IMR-90 (cell line): ENCODE measurements at regions not wholly inside any gene's neighbourhood (a gene's known extent, or its start where the extent isn't known, plus 50 kb on each side); places are given as distances from the start of the nearest gene placed in this dataset.

ENCODE experiments used
- ATAC-seq: fragments of 200-7000 bp; cut with Tn5 transposase; 2 replicates; pipeline ENCODE4 v1.9.1; 2020; ENCODE audit warnings: low read depth, mild to moderate bottlenecking, moderate library complexity
- BruUV-seq: library from RNA; stranded (reverse); fragments of 400-500 nt; replicated peaks from 2 replicates; lab custom pipeline; 2021; lab: Mats Ljungman, UMichigan
- CTCF ChIA-PET: fragments of 300-600 bp; formaldehyde crosslinking; extraction: SDS; loops from one replicate; lab custom pipeline; 2021; ENCODE audit warnings: antibody characterized with exemption; lab: Yijun Ruan, JAX
- POLR2A ChIA-PET: fragments of 300-600 bp; sonication (Branson Sonifier 250); formaldehyde crosslinking; loops from one replicate; lab custom pipeline; 2022; ENCODE audit warnings: antibody characterized with exemption; ENCODE audit not compliant: unreplicated experiment; lab: Charles Lee
- DNase-seq: peaks from one replicate; pipeline ENCODE4 v3.0.0; 2013
- H2AFZ ChIP-seq: replicated peaks from 2 replicates; pipeline ENCODE3; 2013; ENCODE audit warnings: low read length, mild to moderate bottlenecking; ENCODE audit not compliant: poor library complexity
- H2AK5ac ChIP-seq: 2 replicates; pipeline ENCODE4 v1.6.1; 2013; ENCODE audit warnings: low read depth, low read length, inconsistent platforms
- H2AK9ac ChIP-seq: replicated peaks from 2 replicates; pipeline ENCODE3; 2013; ENCODE audit warnings: mild to moderate bottlenecking, low read depth, low read length, moderate library complexity; ENCODE audit not compliant: poor library complexity
- H2BK120ac ChIP-seq: 2 replicates; pipeline ENCODE4 v1.6.1; 2013; ENCODE audit warnings: low read depth, low read length, inconsistent platforms
- H2BK15ac ChIP-seq: 3 replicates; pipeline ENCODE4 v1.6.1; 2013; ENCODE audit warnings: low read depth, low read length, inconsistent platforms
- H2BK20ac ChIP-seq: 2 replicates; pipeline ENCODE4 v1.6.1; 2013; ENCODE audit warnings: low read depth, mild to moderate bottlenecking, inconsistent platforms, low read length, moderate library complexity
- H2BK5ac ChIP-seq: 2 replicates; pipeline ENCODE4 v1.6.1; 2013; ENCODE audit warnings: mild to moderate bottlenecking, low read depth, low read length, inconsistent platforms; ENCODE audit not compliant: poor library complexity, severe bottlenecking
- H3K14ac ChIP-seq: replicated peaks from 2 replicates; pipeline ENCODE4 v1.6.1; 2013; ENCODE audit warnings: low read depth, low read length, inconsistent platforms
- H3K18ac ChIP-seq: 2 replicates; pipeline ENCODE4 v1.6.1; 2013; ENCODE audit warnings: low read depth, low read length, control low read depth
- H3K23ac ChIP-seq: 2 replicates; pipeline ENCODE4 v1.6.1; 2013; ENCODE audit warnings: low read depth, low read length, inconsistent platforms
- H3K27ac ChIP-seq: 2 replicates; pipeline ENCODE4 v1.5.1; 2013; ENCODE audit warnings: mild to moderate bottlenecking, control low read depth, low read length; ENCODE audit not compliant: insufficient read depth
- H3K27me3 ChIP-seq: 2 replicates; pipeline ENCODE4 v1.6.1; 2013; ENCODE audit warnings: low read length; ENCODE audit not compliant: control insufficient read depth, insufficient read depth
- H3K36me3 ChIP-seq: 2 replicates; pipeline ENCODE4 v1.6.1; 2013; ENCODE audit warnings: low read length, mixed read lengths; ENCODE audit not compliant: control insufficient read depth, insufficient read depth
- H3K4ac ChIP-seq: 2 replicates; pipeline ENCODE4 v1.6.1; 2013; ENCODE audit warnings: low read depth, low read length, inconsistent platforms
- H3K4me1 ChIP-seq: 2 replicates; pipeline ENCODE4 v1.6.1; 2013; ENCODE audit warnings: low read length, mixed read lengths; ENCODE audit not compliant: control insufficient read depth, insufficient read depth
- H3K4me2 ChIP-seq: 2 replicates; pipeline ENCODE4 v1.6.1; 2013; ENCODE audit warnings: low read depth, mild to moderate bottlenecking, control low read depth, low read length, moderate library complexity
- H3K4me3 ChIP-seq: 2 replicates; pipeline ENCODE4 v1.5.1; 2013; ENCODE audit warnings: low read depth, mild to moderate bottlenecking, control low read depth, low read length, moderate library complexity; ENCODE audit not compliant: insufficient read depth
- H3K56ac ChIP-seq: 2 replicates; pipeline ENCODE4 v1.6.1; 2013; ENCODE audit warnings: low read length, inconsistent platforms; ENCODE audit not compliant: insufficient read depth; ENCODE audit errors: extremely low read depth
- H3K79me1 ChIP-seq, 2 experiments: 2 replicates each; pipeline ENCODE4 v1.6.1; 2013; ENCODE audit warnings: low read length in 2 of 2, inconsistent platforms in 1 of 2, low read depth in 1 of 2
- H3K9ac ChIP-seq: 2 replicates; pipeline ENCODE4 v1.6.1; 2013; ENCODE audit warnings: low read depth, low read length, control low read depth
- H3K9me1 ChIP-seq: 2 replicates; pipeline ENCODE4 v1.6.1; 2013; ENCODE audit warnings: low read length, inconsistent platforms; ENCODE audit not compliant: insufficient read depth
- H3K9me3 ChIP-seq: 2 replicates; pipeline ENCODE4 v1.6.1; 2013; ENCODE audit warnings: low read length; ENCODE audit not compliant: control insufficient read depth, insufficient read depth
- H4K20me1 ChIP-seq: 2 replicates; pipeline ENCODE4 v1.6.1; 2013; ENCODE audit warnings: low read length, inconsistent platforms; ENCODE audit not compliant: insufficient read depth
- H4K5ac ChIP-seq: 2 replicates; pipeline ENCODE4 v1.6.1; 2013; ENCODE audit warnings: mild to moderate bottlenecking, low read depth, low read length, control low read depth
- H4K8ac ChIP-seq, 2 experiments: 2 replicates each; pipeline ENCODE4 v1.6.1; 2013; ENCODE audit warnings: low read depth in 2 of 2, low read length in 2 of 2, control low read depth in 1 of 2, inconsistent platforms in 1 of 2
- H4K91ac ChIP-seq: 2 replicates; pipeline ENCODE4 v1.6.1; 2013; ENCODE audit warnings: low read depth, low read length, inconsistent platforms; ENCODE audit not compliant: insufficient read depth
- FOS ChIP-seq: fragments of 150-350 bp; IDR thresholded peaks from 2 replicates; pipeline ENCODE4 v1.6.1; 2016; ENCODE audit warnings: low read depth, low read length
- WGBS, 2 experiments: methylation state at CpG; one replicate each; pipeline versions ENCODE4 v1.1.5 to v1.1.7; 2013; ENCODE audit warnings: missing lambda C conversion rate in 2 of 2; ENCODE audit not compliant: insufficient read length in 1 of 2; ENCODE audit errors: extremely low coverage in 2 of 2; 5-methylcytosine and 5-hydroxymethylcytosine counted together
- dilution Hi-C: fragments of 300-500 bp; cut with HindIII; formaldehyde crosslinking; loops from one replicate; pipeline ENCODE4 v1.14.3; 2018; ENCODE audit warnings: low sequenced_read_pairs; ENCODE audit not compliant: unreplicated experiment
- in situ Hi-C: fragments of 300-500 bp; cut with MboI; formaldehyde crosslinking; loops from 3 replicates; pipeline ENCODE4 v1.14.3; 2019; ENCODE audit warnings: low sequenced_read_pairs, inconsistent platforms, mixed read lengths
- intact Hi-C: fragments of 100-400 bp; cut with micrococcal nuclease; formaldehyde crosslinking; loops from 2 replicates; pipeline ENCODE4 v1.10.0; 2022

GRCh38 chr4:94006932-94007331 lies 178.4 kb downstream of the ATOH1 start:
- DNase-seq (no peak), ATAC-seq (no peak)
- Histone ChIP-seq H3K4ac (no peak overlapping the region), H3K36me3 (no peaks in the 10 kb centered on the region), H2BK120ac (no peak overlapping the region), H4K91ac (no peak overlapping the region), H2AK9ac (no peak overlapping the region), H3K4me1 (no peaks in the 10 kb centered on the region), H2BK20ac (no peak overlapping the region), H3K27me3 (no peaks in the 10 kb centered on the region), H2BK15ac (no peak overlapping the region), H3K18ac (no peak overlapping the region), H4K5ac (no peak overlapping the region), H2AK5ac (no peak overlapping the region), H3K9ac (no peak overlapping the region), H2AFZ (no peak overlapping the region), H3K27ac (no peak overlapping the region), H4K8ac (no peak overlapping the region), H3K79me1 (no peaks in the 10 kb centered on the region), H3K14ac (no peak overlapping the region), H3K9me3 (no peaks in the 10 kb centered on the region), H4K20me1 (no peaks in the 10 kb centered on the region), H3K23ac (no peak overlapping the region), H3K9me1 (no peaks in the 10 kb centered on the region), H3K4me2 (no peak overlapping the region), H3K56ac (no peak overlapping the region), H3K4me3 (no peak overlapping the region), H2BK5ac (no peak overlapping the region)
- intact Hi-C loops = no loop called here
- dilution Hi-C loops = no loop called here
- WGBS, 2 experiments = no CpG with 5 or more reads among the region's 1 CpG
- no TSS peak for BruUV-seq
- ChIA-PET CTCF (no interaction called here), POLR2A (no interaction called here)
- in situ Hi-C loops = no loop called here
- no peak for TF ChIP-seq FOS
